SHP77 treated with DMSO at 0.1 percent for 48 hours (cell line): ENCODE measurements at regions not wholly inside any gene's neighbourhood (a gene's known extent, or its start where the extent isn't known, plus 50 kb on each side); places are given as distances from the start of the nearest gene placed in this dataset.

Experiments
- DNase-seq: peaks from one replicate; lab custom pipeline; 2025; lab: John Stamatoyannopoulos, UW

GRCh38 chr12:126193190-126193589 is 1128.0 kb downstream of the AACS start:
- DNase-seq = no peak

- no peak for DNase-seq
Measured at GRCh38 chr12:126196263-126196662, 1131.0 kb downstream of the AACS start.

- DNase-seq = no peak
Measured at GRCh38 chr12:126198516-126198915, 1133.3 kb downstream of the AACS start.

- DNase-seq = no peak
Measured at GRCh38 chr12:126198966-126199692, 1133.9 kb downstream of the AACS start.

- no peak for DNase-seq
Measured at GRCh38 chr12:126201981-126202537, 1136.8 kb downstream of the AACS start.

GRCh38 chr12:126204326-126204725 is 1139.1 kb downstream of the AACS start:
- DNase-seq = no peak

- DNase-seq = no peak
Measured at GRCh38 chr12:126210026-126210425, 1144.8 kb downstream of the AACS start.

- no peak for DNase-seq
Measured at GRCh38 chr12:126210448-126210847, 1145.2 kb downstream of the AACS start.

- DNase-seq = no peak
Measured at GRCh38 chr12:126212824-126213223, 1147.6 kb downstream of the AACS start.

GRCh38 chr12:126218697-126219096 is 1153.5 kb downstream of the AACS start:
- no peak for DNase-seq

GRCh38 chr12:126219139-126219538 is 1153.9 kb downstream of the AACS start:
- no peak for DNase-seq

GRCh38 chr12:126219654-126220279 is 1154.5 kb downstream of the AACS start:
- DNase-seq = no peak

- DNase-seq = no peak
Measured at GRCh38 chr12:126224032-126224431, 1158.8 kb downstream of the AACS start.

GRCh38 chr12:126228936-126229335 is 1163.7 kb downstream of the AACS start:
- DNase-seq = no peak

GRCh38 chr12:126232711-126233110 is 1167.5 kb downstream of the AACS start:
- no peak for DNase-seq

- no peak for DNase-seq
Measured at GRCh38 chr12:126233625-126234024, 1168.4 kb downstream of the AACS start.

- no peak for DNase-seq
Measured at GRCh38 chr12:126243814-126244440, 1178.7 kb downstream of the AACS start.

GRCh38 chr12:126247936-126248335 is 1182.7 kb downstream of the AACS start:
- no peak for DNase-seq

- no peak for DNase-seq
Measured at GRCh38 chr12:126248871-126249403, 1183.7 kb downstream of the AACS start.

- DNase-seq = no peak
Measured at GRCh38 chr12:126258190-126258589, 1193.0 kb downstream of the AACS start.

- no peak for DNase-seq
Measured at GRCh38 chr12:126262829-126263228, 1197.6 kb downstream of the AACS start.

GRCh38 chr12:126268222-126268621 is 1203.0 kb downstream of the AACS start:
- DNase-seq = no peak

- no peak for DNase-seq
Measured at GRCh38 chr12:126271159-126271558, 1205.9 kb downstream of the AACS start.
